AG09319 (cell line): ENCODE measurements at regions not wholly inside any gene's neighbourhood (a gene's known extent, or its start where the extent isn't known, plus 50 kb on each side); places are given as distances from the start of the nearest gene placed in this dataset.
"Not testable (repeated sequence)": the region's sequence is repeated elsewhere in the genome, so short reads cannot be mapped to it uniquely, and the experiment has no call there.

Experiments used
- DNase-seq: peaks from one replicate; pipeline ENCODE4 v3.0.0-alpha.2; 2010; ENCODE audit warnings: low read depth; ENCODE audit errors: extremely low read depth
- TF ChIP-seq, protein P1 (sequence below): IDR thresholded peaks from 2 replicates; pipeline ENCODE4 v1.5.1; 2011; ENCODE audit warnings: low read depth, mild to moderate bottlenecking, inconsistent platforms, low read length, moderate library complexity

GRCh38 chr1:147389532-147390184 lies 147.2 kb downstream of the CHD1L start:
- TF ChIP-seq, protein P1, sequence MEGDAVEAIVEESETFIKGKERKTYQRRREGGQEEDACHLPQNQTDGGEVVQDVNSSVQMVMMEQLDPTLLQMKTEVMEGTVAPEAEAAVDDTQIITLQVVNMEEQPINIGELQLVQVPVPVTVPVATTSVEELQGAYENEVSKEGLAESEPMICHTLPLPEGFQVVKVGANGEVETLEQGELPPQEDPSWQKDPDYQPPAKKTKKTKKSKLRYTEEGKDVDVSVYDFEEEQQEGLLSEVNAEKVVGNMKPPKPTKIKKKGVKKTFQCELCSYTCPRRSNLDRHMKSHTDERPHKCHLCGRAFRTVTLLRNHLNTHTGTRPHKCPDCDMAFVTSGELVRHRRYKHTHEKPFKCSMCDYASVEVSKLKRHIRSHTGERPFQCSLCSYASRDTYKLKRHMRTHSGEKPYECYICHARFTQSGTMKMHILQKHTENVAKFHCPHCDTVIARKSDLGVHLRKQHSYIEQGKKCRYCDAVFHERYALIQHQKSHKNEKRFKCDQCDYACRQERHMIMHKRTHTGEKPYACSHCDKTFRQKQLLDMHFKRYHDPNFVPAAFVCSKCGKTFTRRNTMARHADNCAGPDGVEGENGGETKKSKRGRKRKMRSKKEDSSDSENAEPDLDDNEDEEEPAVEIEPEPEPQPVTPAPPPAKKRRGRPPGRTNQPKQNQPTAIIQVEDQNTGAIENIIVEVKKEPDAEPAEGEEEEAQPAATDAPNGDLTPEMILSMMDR, result peak; percentile 79

DNA sequence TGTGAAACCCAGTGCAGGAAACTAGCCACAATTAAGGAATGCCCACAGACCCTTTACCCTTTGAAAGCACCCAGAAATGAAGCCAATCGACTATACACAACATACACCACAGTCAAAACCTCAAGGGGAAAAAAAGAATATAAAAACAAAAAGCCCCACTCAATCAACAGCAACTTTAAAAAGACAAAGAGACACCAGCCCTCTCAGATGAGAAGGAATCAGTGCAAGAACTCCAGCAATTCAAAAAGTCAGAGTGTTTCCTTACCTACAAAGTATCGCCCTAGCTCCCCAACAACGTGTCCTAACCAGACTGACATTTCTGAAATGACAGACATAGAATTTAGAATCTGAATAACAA lies 147.7 kb downstream of the CHD1L start:
- DNase-seq, result no peak
- TF ChIP-seq, protein P1, result no peak

More at GRCh38 chr1:147389532-147390184, 147.2 kb downstream of the CHD1L start:
- DNase-seq, result peak; percentile 27

DNA sequence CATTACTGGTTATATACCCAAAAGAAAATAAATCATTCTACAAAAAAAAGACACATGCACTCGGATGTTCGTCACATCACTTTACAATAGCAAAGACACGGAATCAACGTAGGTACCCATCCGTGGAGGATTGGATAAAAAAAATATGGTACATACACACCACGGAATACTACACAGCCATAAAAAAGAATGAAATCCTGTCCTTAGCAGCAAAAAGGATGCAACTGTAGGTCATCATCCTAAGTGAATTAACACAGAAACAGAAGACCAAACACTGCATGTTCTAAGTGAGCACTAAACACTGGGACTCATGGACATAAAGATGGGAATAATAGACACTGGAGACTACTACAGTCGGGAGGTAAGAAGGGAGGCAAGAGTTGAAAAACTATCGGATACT lies 148.6 kb downstream of the CHD1L start:
- TF ChIP-seq, protein P1, result no peak
- no peak for DNase-seq

DNA sequence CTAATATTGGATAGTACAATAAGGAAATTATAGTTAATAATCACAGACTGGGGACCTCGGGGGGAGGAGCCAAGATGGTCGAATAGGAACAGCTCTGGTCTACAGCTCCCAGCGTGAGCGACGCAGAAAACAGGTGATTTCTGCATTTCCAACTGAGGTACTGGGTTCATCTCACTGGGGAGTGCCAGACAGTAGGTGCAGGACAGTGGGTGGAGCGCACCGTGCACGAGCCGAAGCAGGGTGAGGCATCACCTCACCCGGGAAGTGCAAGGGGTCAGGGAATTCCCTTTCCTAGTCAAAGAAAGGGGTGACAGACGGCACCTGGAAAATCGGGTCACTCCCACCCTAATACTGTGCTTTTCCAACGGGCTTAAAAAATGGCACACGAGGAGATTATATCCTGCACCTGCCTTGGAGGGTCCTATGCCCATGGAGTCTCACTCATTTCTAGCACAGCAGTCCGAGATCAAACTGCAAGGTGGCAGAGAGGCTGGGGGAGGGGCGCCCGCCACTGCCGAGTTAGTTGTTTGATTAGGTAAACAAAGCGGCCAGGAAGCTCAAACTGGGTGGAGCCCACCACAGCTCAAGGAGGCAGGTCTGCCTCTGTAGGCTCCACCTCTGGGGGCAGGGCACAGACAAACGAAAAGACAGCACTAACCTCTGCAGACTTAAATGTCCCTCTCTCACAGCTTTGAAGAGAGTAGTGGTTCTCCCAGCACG lies 138.8 kb upstream of the BCL9 start:
- DNase-seq, result not testable (repeated sequence)

GRCh38 chr1:147404344-147404743 lies 137.0 kb upstream of the BCL9 start:
- DNase-seq, result not testable (repeated sequence)

- TF ChIP-seq, protein P1, result no peak
- DNase-seq, result no peak
Observed at GRCh38 chr1:147409886-147410285, 131.4 kb upstream of the BCL9 start.

- TF ChIP-seq, protein P1, result no peak
- DNase-seq, result no peak
Observed at GRCh38 chr1:147413110-147413605, 128.1 kb upstream of the BCL9 start.

DNA sequence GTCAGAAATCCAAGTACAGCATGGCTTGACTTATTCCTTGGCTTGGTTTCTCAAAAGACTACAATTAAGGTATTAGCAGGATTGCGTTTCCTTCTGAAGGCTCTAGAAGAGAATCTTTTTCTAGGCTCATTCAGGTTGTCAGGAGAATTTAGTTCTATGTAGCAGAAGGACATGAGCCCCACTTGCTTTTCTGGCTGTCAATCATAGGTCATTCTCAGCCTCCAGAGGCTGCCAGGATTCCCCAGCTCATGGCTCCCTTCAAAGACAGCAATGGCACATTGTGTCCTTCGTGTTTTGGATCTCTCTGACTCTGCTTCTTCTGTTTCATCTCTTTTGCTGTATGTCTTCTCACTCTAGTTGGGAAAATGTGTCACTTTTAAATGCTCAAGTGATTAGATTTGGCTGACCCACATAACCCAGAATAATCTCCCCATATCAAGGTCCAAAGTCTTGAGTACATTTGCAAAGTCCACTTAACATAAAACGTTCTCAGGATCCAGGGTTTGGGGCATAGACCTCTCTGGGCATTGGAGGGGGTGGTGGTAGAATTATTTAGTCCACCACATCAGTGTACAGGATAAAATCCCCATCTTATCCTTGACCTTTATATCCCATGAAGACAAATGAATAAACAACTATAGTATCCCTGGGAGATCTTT lies 126.7 kb upstream of the BCL9 start:
- TF ChIP-seq, protein P1, result no peak
- DNase-seq, result no peak
